ENCODE measurements at regions not wholly inside any gene's neighbourhood (a gene's known extent, or its start where the extent isn't known, plus 50 kb on each side); places are given as distances from the start of the nearest gene placed in this dataset.

- TF ChIP-seq CTCF (IDR thresholded peaks at IDR 0.05; ENCODE audit: low read depth, low read length), result no peak
- Histone ChIP-seq H3K9me3 (ENCODE audit: severe bottlenecking) (no peaks in the 10 kb centered on the region), H3K4me3 (ENCODE audit: low read depth, low read length) (no peak overlapping the region), H3K36me3 (no peaks in the 10 kb centered on the region), H3K27ac (no peak overlapping the region), H3K27me3 (ENCODE audit: insufficient read depth, low read depth, severe bottlenecking) (no peaks in the 10 kb centered on the region)
- DNase-seq, result no peak
Observed at GRCh38 chr3:80263260-80263659, 495.5 kb upstream of the ROBO1 start.

GRCh38 chr3:80261082-80261481 lies 493.3 kb upstream of the ROBO1 start:
- no peak for DNase-seq
- Histone ChIP-seq H3K9me3 (ENCODE audit: severe bottlenecking) (no peaks in the 10 kb centered on the region), H3K4me3 (ENCODE audit: low read depth, low read length) (no peak overlapping the region), H3K27me3 (ENCODE audit: insufficient read depth, low read depth, severe bottlenecking) (no peaks in the 10 kb centered on the region), H3K27ac (no peak overlapping the region), H3K36me3 (no peaks in the 10 kb centered on the region)
- TF ChIP-seq CTCF (IDR thresholded peaks at IDR 0.05; ENCODE audit: low read depth, low read length), result no peak

- DNase-seq, result no peak
- no peaks in the 10 kb centered on the region for H3K36me3 ChIP-seq
- no peak overlapping the region for H3K27ac ChIP-seq
- no peak overlapping the region for H3K4me3 ChIP-seq (ENCODE audit: low read depth, low read length)
- H3K27me3 ChIP-seq (ENCODE audit: insufficient read depth, low read depth, severe bottlenecking), result no peaks in the 10 kb centered on the region
- TF ChIP-seq CTCF (IDR thresholded peaks at IDR 0.05; ENCODE audit: low read depth, low read length), result no peak
- H3K9me3 ChIP-seq (ENCODE audit: severe bottlenecking), result no peaks in the 10 kb centered on the region
Observed at GRCh38 chr3:80259736-80260135, 491.9 kb upstream of the ROBO1 start.

GRCh38 chr3:80252113-80252512 lies 484.3 kb upstream of the ROBO1 start:
- H3K9me3 ChIP-seq (ENCODE audit: severe bottlenecking), result no peaks in the 10 kb centered on the region

GRCh38 chr3:80247766-80248165 lies 480.0 kb upstream of the ROBO1 start:
- no peak for TF ChIP-seq CTCF (IDR thresholded peaks at IDR 0.05; ENCODE audit: low read depth, low read length)
- DNase-seq, result no peak
- H3K27me3 ChIP-seq (ENCODE audit: insufficient read depth, low read depth, severe bottlenecking), result no peaks in the 10 kb centered on the region
- H3K36me3 ChIP-seq, result no peaks in the 10 kb centered on the region
- no peaks in the 10 kb centered on the region for H3K9me3 ChIP-seq (ENCODE audit: severe bottlenecking)
- no peak overlapping the region for H3K27ac ChIP-seq
- no peak overlapping the region for H3K4me3 ChIP-seq (ENCODE audit: low read depth, low read length)

More at GRCh38 chr3:80252113-80252512, 484.3 kb upstream of the ROBO1 start:
- DNase-seq, result no peak
- no peak for TF ChIP-seq CTCF (IDR thresholded peaks at IDR 0.05; ENCODE audit: low read depth, low read length)
- no peak overlapping the region for H3K4me3 ChIP-seq (ENCODE audit: low read depth, low read length)
- no peak overlapping the region for H3K27ac ChIP-seq
- no peaks in the 10 kb centered on the region for H3K36me3 ChIP-seq
- H3K27me3 ChIP-seq (ENCODE audit: insufficient read depth, low read depth, severe bottlenecking), result no peaks in the 10 kb centered on the region

GRCh38 chr3:80244390-80244789 lies 476.6 kb upstream of the ROBO1 start:
- H3K27ac ChIP-seq, result no peak overlapping the region
- TF ChIP-seq CTCF (IDR thresholded peaks at IDR 0.05; ENCODE audit: low read depth, low read length), result no peak
- no peak for DNase-seq
- H3K9me3 ChIP-seq (ENCODE audit: severe bottlenecking), result no peaks in the 10 kb centered on the region
- no peaks in the 10 kb centered on the region for H3K36me3 ChIP-seq
- H3K4me3 ChIP-seq (ENCODE audit: low read depth, low read length), result no peak overlapping the region
- no peaks in the 10 kb centered on the region for H3K27me3 ChIP-seq (ENCODE audit: insufficient read depth, low read depth, severe bottlenecking)
